ENCODE measurements at regions not wholly inside any gene's neighbourhood (a gene's known extent, or its start where the extent isn't known, plus 50 kb on each side); places are given as distances from the start of the nearest gene placed in this dataset.

- DNase-seq (ENCODE audit: low spot score): no peak
These were observed 61.4 kb downstream of the ZXDA start for GRCh38 chrX:57848857-57849256.

- no peak for DNase-seq (ENCODE audit: low spot score)
These were observed 87.4 kb downstream of the ZXDA start for GRCh38 chrX:57822818-57823217.

DNA sequence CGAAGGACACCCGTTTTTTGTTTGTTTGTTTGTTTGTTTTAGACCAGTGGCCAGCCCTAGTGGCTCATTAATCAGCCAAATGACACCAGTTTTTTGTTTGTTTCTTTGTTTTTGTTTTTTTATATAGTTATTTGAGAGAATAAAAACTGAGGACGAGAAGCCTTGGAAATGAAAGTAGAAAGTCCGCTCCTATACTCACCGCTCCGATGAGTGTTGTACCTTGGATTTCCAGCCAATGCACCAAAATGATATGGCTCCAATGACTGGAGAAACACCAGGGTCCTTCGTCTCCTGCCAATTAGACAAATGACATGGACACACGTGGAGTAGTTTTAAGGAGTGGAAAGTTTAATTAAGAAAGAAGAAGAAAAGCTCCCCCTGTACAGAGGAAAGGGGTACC, 87.9 kb downstream of the ZXDA start:
- no peak for DNase-seq (ENCODE audit: low spot score)

GRCh38 chrX:57821703-57822387, 88.4 kb downstream of the ZXDA start:
- peak; percentile 43 for DNase-seq (ENCODE audit: low spot score)

GRCh38 chrX:57817302-57817701, 93.0 kb downstream of the ZXDA start:
- DNase-seq (ENCODE audit: low spot score): no peak

DNA sequence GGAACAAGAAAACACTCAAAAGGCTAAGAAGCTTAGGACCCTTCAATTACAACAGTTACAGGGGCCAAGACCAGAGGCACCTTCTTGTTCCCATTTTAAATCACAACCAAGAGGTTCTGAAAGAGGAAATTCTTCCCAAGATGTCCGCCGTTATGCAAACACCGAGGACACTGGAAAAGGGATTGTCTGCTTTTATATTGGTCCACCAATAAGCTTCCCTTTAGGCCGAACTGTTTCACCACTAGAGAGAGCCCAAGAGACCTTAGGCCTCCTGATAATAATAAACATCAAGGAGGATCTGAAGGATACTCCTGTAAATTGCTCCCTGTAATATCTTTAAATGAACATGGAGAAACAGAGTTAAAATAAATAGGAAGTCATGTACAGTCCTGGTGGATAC, 92.6 kb upstream of the NLRP2B start:
- no peak for DNase-seq (ENCODE audit: low spot score)

- no peak for DNase-seq (ENCODE audit: low spot score)
These were observed 91.6 kb upstream of the NLRP2B start for GRCh38 chrX:57771689-57772088.

GRCh38 chrX:57752866-57753265, 72.8 kb upstream of the NLRP2B start:
- no peak for DNase-seq (ENCODE audit: low spot score)

- DNase-seq (ENCODE audit: low spot score): no peak
These were observed 61.0 kb upstream of the NLRP2B start for GRCh38 chrX:57741107-57741506.

DNA sequence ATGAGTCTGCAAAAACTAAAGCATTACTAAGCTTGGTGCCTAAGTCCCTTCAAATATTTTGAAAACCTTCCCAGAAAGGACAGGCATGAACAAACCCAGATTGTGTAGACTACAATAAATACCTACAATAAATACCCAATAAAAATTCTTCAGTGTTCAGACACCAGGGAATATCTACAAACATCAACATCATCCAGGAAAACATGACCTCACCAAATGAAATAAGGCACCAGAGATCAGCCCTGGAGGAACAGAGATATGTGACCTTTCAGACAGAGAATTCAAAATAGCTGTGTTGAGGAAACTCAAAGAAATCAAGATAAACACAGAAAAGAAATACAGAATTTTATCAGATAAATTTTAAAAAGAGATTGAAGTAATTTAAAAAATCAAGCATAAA, 57.8 kb upstream of the NLRP2B start:
- no peak for DNase-seq (ENCODE audit: low spot score)
